ENCODE measurements at regions not wholly inside any gene's neighbourhood (a gene's known extent, or its start where the extent isn't known, plus 50 kb on each side); places are given as distances from the start of the nearest gene placed in this dataset.
"Not testable (repeated sequence)": the region's sequence is repeated elsewhere in the genome, so short reads cannot be mapped to it uniquely, and the experiment has no call there.

DNA sequence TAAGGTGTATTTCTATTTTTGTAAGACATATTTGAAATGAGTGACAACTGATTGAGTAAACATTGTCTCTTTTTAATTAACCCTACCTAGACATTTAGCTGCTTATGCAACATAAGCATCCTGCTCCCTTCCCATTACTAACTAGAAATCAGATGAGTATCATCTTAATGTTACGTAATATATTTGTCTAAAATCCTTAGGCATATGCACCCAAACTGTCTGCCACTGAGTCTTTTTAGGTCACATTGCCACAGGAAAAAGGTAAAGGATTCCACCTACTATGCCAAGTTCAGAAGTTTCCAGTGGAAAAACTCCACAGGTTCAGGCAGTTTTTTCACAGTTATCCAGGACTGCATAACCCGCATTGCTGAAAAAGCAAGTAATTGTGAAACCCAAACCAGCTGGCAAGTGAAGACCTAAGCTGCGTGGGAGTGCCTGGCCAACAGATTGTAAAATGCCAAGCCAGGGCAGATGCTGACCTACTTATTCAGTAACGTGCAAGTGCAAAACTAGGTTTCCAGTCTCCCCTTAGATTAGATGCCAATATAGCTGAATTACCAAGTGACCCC, 983.7 kb downstream of the GATA3 start:
- no peak for DNase-seq (ENCODE audit: low read depth)

DNA sequence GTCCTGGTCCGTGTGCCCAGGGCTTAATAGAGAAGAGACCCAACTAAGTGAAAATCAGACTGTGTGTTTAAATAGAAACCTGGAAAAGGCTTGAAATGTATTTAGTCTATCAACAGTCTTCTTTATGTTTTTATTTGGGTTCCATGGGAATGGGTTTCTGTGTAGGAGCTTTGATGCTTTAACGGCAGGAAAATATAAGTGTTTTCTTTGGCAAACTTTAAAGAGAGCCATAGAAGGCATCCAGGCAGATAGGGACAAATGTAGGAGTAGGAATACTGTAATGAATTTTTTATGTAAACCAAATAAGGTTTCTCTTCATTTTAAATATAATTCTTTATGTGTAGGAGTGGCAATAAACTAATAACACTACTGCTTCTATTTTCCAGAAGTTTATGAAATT, 989.0 kb downstream of the GATA3 start:
- DNase-seq (ENCODE audit: low read depth): no peak

- DNase-seq (ENCODE audit: low read depth): no peak
Observed at GRCh38 chr10:9045311-9045710, 990.8 kb downstream of the GATA3 start.

GRCh38 chr10:9051328-9051974, 997.0 kb downstream of the GATA3 start:
- DNase-seq (ENCODE audit: low read depth): no peak

DNA sequence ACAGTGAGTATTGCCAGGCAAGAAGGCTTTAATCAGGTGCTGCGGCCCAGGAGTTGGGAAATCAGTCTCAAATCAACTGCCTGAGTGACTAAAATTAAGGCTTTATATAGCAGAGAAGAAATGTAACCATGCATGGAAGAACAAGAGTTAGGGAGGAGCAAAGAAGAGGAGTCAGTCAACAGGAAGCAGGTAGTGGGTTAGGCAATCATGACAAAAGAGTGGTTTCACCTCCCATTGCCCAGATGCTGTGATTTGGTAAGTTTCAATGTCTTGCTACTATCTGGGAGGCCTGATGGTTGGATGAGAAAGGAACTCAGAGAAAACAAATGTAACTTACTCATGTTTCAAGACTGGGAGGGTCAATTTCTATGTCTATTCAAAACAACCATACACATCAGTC, 998.3 kb downstream of the GATA3 start:
- no peak for DNase-seq (ENCODE audit: low read depth)

- DNase-seq (ENCODE audit: low read depth): no peak
Observed at GRCh38 chr10:9056521-9056920, 1002.0 kb downstream of the GATA3 start.

GRCh38 chr10:9057293-9057692, 1002.8 kb downstream of the GATA3 start:
- DNase-seq (ENCODE audit: low read depth): not testable (repeated sequence)

GRCh38 chr10:9060314-9060713, 1005.8 kb downstream of the GATA3 start:
- no peak for DNase-seq (ENCODE audit: low read depth)

DNA sequence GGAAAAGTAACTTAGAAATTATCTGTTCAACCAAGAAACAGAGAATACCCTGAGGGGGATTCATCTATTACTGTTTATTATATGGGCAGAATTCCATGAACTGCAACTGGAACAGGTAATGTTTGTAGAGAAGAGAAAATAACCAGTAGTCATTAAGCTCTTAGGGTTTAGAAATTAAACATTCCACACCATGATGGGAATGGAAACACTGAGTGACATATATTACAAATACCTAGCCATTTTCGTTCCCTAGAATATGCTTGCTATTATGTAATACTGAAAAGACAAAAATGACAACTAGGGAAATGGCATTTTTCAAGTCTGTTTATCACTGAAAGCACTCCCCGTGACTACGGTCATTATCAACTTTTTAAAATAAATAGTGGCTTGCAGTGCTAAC, 1007.4 kb downstream of the GATA3 start:
- DNase-seq (ENCODE audit: low read depth): no peak

- no peak for DNase-seq (ENCODE audit: low read depth)
Observed at GRCh38 chr10:9066152-9066551, 1011.7 kb downstream of the GATA3 start.

DNA sequence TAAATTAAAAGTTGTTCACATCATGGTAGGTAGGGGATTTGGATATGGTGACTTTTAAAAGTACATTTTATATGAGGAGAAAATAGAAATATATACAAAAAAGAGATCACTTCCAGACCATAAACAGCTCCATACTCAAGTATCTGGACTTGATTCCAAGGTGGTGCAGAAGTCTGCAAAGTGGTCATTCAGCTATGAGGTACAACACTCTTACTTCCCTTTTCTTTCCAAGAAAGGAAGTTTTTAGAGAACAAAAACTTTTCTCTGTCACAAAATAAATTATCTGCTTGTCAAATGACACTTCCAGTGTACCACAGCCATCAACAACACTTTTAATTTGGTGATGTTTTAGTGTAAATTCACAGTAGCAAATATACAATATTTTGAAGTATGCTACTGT, 1013.5 kb downstream of the GATA3 start:
- DNase-seq (ENCODE audit: low read depth): no peak

DNA sequence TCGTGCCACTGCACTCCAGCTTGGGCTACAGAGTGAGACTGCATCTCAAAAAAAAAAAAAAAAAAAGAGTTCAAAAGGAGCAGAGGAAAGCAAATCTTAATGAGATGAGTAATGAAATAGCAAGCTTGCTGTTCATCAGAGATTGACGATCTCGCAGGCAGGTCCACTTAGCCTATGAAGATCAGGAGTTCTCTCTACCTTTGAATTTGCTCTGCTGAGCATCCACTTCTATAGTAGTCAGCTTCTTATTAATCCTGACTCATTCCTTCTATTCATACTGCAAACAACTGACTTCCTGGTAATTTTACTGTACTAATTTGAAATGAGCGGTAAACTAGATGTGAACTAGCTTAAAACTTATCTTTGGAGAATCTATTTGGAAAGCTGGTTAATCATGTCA, 1014.6 kb downstream of the GATA3 start:
- no peak for DNase-seq (ENCODE audit: low read depth)

DNA sequence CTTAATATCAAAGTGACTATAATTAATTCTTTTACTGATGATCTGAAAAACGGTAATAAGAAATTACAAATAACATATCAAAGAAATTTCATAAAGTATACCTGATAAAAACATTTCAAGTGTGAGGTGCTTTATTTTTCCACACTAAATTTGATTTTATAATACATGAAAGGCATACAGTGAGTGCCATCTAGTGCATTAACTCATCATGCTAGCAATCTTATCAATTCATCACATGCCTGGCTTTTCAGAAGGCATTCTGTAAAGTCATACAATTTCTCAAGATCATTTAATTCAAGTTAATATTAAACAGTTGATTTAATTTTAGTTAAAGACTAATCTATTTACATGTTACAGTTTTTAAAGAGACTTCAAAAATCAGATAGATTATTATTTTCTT, 1020.9 kb downstream of the GATA3 start:
- DNase-seq (ENCODE audit: low read depth): no peak

- DNase-seq (ENCODE audit: low read depth): no peak
Observed at GRCh38 chr10:9076066-9076465, 1021.6 kb downstream of the GATA3 start.

GRCh38 chr10:9081253-9081652, 1026.8 kb downstream of the GATA3 start:
- DNase-seq (ENCODE audit: low read depth): no peak

DNA sequence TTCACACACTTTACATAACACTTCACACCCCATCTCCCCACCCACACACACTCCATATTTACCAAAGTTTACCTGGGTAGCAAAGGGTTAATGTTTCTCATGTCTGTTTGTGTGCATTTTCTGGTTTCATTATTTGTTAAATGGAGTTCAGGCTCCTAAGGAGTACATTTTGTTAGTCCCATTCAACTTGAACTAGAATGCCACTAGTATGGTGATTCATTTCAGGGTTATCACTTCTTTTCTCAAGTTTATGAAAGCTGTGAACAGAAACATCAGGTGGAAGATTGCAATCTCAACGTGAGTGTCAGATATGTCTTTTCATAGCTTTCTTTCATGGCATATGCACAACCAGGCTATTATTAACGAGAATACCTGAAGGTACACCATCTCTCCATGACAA, 1027.5 kb downstream of the GATA3 start:
- no peak for DNase-seq (ENCODE audit: low read depth)

GRCh38 chr10:9091530-9092093, 1037.1 kb downstream of the GATA3 start:
- DNase-seq (ENCODE audit: low read depth): no peak

DNA sequence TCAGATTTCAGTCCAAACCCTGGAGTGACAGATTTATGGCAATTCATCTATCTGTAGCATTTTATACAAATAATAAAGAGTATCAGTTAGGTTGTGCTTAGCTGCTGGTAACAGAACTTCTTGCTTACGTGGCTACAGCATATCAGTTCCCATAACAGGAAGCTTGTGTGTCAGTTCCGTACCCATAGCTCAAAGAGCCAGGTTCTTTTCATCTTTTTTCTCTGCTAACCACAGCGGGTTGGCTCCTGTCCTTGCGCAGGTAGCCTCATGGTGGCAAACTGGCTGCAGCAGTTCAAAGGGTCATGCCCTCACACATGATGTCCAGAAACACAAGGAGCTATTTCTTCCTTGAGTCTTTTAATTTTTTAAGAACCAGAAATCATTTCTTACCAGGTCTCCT, 1041.8 kb downstream of the GATA3 start:
- DNase-seq (ENCODE audit: low read depth): peak; percentile 10

GRCh38 chr10:9097206-9097990, 1042.9 kb downstream of the GATA3 start:
- no peak for DNase-seq (ENCODE audit: low read depth)

DNA sequence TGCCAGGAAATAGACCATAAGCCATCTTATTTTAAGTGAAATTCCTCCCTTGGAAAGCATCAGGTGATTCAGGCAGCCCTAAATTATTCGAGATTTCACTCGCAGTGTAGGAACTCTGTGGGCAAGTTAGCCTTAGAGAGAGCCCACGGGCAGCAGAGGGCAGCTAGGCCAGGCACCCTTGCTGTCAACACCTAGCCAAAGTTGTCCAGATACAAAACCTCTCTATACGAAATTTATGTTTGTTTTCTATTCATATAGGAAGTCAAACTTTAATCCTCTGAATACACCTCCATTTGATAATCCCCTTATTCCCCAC, 1043.5 kb downstream of the GATA3 start:
- no peak for DNase-seq (ENCODE audit: low read depth)

GRCh38 chr10:9102026-9102425, 1047.5 kb downstream of the GATA3 start:
- no peak for DNase-seq (ENCODE audit: low read depth)

- no peak for DNase-seq (ENCODE audit: low read depth)
Observed at GRCh38 chr10:9103301-9103700, 1048.8 kb downstream of the GATA3 start.

DNA sequence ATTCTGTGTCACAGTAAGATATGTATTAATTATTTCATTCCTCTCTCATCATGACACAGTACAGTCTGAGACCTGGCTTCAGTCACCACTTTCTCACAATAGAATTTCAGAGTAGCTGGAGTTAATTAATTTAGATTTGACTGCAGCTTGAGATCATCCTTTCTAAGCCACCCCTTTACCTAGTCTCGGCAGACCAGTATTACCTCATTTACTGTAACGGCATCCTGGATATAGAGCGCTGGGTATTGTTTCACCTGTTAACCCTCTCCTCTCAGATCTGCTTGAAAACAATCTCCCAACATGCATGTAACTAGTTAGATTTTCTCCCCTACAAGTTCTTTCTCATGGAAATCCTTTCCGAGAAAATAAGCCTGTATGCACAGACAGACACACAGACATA, 1057.5 kb downstream of the GATA3 start:
- DNase-seq (ENCODE audit: low read depth): no peak
